PC-9 (cell line): ENCODE measurements at regions not wholly inside any gene's neighbourhood (a gene's known extent, or its start where the extent isn't known, plus 50 kb on each side); places are given as distances from the start of the nearest gene placed in this dataset.

Experiments used
- EZH2 ChIP-seq: fragments of 200-600 bp; sonication (generic); IDR thresholded peaks from 2 replicates; pipeline ENCODE4 v1.8.0; 2017; ENCODE audit warnings: antibody characterized with exemption, low read depth
- TF ChIP-seq, protein P1 (sequence below): fragments of 200-600 bp; sonication (generic); conservative IDR thresholded peaks from 2 replicates; pipeline ENCODE4 v1.6.1; 2017; ENCODE audit warnings: mixed run types, antibody characterized with exemption, mild to moderate bottlenecking, moderate library complexity

DNA sequence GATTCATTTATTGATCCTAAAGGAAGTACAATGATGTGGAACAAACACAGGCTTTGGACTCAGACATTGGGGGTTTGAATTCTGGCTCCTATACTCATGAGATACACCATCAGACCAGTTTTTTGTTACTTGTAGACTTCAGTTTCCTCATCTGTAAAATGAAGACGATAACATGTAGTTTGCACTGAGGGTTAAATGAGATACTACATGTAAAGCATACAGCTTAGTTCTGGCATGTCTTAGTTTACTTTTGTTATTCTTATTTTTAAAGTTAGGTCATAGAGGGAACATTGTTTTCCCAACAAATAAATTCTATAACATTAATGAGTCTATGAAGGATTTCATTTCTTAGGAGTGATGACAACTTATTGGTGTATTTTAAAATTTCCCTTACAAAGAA, 183.5 kb upstream of the FAM3C start:
- TF ChIP-seq, protein P1, sequence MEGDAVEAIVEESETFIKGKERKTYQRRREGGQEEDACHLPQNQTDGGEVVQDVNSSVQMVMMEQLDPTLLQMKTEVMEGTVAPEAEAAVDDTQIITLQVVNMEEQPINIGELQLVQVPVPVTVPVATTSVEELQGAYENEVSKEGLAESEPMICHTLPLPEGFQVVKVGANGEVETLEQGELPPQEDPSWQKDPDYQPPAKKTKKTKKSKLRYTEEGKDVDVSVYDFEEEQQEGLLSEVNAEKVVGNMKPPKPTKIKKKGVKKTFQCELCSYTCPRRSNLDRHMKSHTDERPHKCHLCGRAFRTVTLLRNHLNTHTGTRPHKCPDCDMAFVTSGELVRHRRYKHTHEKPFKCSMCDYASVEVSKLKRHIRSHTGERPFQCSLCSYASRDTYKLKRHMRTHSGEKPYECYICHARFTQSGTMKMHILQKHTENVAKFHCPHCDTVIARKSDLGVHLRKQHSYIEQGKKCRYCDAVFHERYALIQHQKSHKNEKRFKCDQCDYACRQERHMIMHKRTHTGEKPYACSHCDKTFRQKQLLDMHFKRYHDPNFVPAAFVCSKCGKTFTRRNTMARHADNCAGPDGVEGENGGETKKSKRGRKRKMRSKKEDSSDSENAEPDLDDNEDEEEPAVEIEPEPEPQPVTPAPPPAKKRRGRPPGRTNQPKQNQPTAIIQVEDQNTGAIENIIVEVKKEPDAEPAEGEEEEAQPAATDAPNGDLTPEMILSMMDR, result no peak
- no peak for TF ChIP-seq EZH2
